GM12873 (cell line): ENCODE measurements at regions not wholly inside any gene's neighbourhood (a gene's known extent, or its start where the extent isn't known, plus 50 kb on each side); places are given as distances from the start of the nearest gene placed in this dataset.

ENCODE experiments used
- CTCF ChIP-seq: IDR thresholded peaks from 2 replicates; pipeline ENCODE4 v1.5.1; 2012; ENCODE audit warnings: low read depth, mild to moderate bottlenecking, moderate library complexity, low read length, control low read depth; ENCODE audit not compliant: insufficient read depth; ENCODE audit errors: missing control alignments

DNA sequence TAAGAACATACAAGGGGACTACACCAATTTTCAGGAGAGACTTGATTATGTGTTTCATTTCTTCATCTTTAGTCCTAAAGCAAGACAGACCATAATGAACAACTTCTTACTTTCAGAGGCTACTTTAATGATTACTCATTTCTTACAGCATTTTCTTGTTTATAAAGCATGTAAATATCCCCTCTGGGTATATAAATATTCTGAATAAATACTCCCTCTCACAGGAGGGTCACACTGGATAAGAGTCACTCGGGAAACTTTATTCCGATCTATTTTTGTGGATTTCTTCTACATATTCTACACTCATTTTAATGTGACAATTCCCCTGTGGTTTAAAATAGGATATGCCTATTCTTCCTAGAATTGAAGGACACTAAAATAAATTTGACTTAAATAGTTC lies 228.9 kb upstream of the RPS6KA3 start:
- no peak for TF ChIP-seq CTCF

GRCh38 chrX:20488473-20488872 lies 221.8 kb upstream of the RPS6KA3 start:
- TF ChIP-seq CTCF: no peak

- TF ChIP-seq CTCF: no peak
These were observed 220.5 kb upstream of the RPS6KA3 start for GRCh38 chrX:20487227-20487626.

GRCh38 chrX:20481632-20482031 lies 214.9 kb upstream of the RPS6KA3 start:
- TF ChIP-seq CTCF: no peak

GRCh38 chrX:20479896-20480295 lies 213.2 kb upstream of the RPS6KA3 start:
- TF ChIP-seq CTCF: no peak

- TF ChIP-seq CTCF: no peak
These were observed 212.3 kb upstream of the RPS6KA3 start for GRCh38 chrX:20479048-20479447.

DNA sequence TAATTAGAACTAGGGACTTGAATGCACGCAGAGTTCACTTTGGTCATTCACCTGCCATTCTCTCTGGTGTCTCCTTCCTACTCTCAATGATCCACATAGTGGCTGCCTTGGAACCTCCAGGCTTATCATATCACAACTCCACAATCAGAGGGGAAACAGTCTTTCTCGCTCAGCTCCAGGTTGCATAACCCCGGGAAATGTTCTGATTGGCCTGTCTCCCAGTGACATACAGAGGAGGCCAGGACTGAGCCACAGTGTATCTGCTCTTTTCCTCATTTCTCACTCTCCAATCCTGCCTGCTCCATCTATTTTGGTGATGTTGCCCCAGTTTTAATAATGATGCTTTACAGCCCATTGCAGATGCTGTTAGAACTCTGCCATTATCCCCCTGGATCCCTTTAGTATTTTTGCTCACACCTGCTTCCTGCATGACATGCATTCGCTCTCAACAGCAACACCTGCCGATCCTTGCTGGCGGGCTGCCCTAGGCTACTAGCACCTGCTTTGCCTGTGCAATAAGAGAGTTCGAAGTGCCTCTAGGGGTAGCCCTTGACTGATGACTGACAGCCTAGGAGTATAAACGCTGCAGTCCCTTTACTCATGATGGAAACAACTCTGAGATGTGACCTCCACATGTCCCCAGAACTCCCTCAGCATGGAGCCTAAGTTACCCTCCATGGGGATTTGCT lies 211.3 kb upstream of the RPS6KA3 start:
- TF ChIP-seq CTCF: no peak
